Hepatocyte (in vitro differentiated cells): ENCODE measurements at regions not wholly inside any gene's neighbourhood (a gene's known extent, or its start where the extent isn't known, plus 50 kb on each side); places are given as distances from the start of the nearest gene placed in this dataset.

Experiments
- EZH2 ChIP-seq: fragments of 200-600 bp; sonication (generic); IDR thresholded peaks from 2 replicates; pipeline ENCODE4 v1.6.1; 2016; ENCODE audit warnings: antibody characterized with exemption, mild to moderate bottlenecking, borderline replicate concordance
- EZH2phosphoT487 ChIP-seq: fragments of 200-600 bp; sonication (generic); IDR thresholded peaks from one replicate; pipeline ENCODE4 v1.6.1; 2018; ENCODE audit warnings: antibody characterized with exemption, mild to moderate bottlenecking, low read depth, moderate library complexity; ENCODE audit not compliant: unreplicated experiment, severe bottlenecking
- TF ChIP-seq, protein P1 (sequence below): fragments of 200-600 bp; sonication (generic); IDR thresholded peaks from 2 replicates; pipeline ENCODE4 v1.5.1; 2016; ENCODE audit warnings: antibody characterized with exemption, mild to moderate bottlenecking; ENCODE audit not compliant: poor library complexity

DNA sequence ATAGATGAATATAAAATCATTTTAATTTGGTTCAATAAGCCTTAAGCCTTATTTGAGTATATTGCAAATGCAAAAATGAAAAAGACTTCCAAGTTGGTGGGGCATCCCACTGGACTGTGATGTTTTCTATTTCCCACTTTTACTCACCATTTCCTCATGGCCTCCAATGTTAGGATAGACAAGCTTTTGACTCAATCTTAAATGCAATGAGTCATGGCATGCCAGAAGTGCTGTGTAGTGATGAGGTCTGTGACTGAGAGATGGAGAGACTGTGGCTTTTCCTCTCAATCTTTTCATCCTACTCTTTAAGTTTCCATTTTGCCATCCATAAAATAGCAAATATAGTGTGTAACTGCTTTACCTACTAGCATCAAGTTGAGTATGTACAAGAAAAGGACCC, 1401.2 kb upstream of the CELF4 start:
- TF ChIP-seq, protein P1, sequence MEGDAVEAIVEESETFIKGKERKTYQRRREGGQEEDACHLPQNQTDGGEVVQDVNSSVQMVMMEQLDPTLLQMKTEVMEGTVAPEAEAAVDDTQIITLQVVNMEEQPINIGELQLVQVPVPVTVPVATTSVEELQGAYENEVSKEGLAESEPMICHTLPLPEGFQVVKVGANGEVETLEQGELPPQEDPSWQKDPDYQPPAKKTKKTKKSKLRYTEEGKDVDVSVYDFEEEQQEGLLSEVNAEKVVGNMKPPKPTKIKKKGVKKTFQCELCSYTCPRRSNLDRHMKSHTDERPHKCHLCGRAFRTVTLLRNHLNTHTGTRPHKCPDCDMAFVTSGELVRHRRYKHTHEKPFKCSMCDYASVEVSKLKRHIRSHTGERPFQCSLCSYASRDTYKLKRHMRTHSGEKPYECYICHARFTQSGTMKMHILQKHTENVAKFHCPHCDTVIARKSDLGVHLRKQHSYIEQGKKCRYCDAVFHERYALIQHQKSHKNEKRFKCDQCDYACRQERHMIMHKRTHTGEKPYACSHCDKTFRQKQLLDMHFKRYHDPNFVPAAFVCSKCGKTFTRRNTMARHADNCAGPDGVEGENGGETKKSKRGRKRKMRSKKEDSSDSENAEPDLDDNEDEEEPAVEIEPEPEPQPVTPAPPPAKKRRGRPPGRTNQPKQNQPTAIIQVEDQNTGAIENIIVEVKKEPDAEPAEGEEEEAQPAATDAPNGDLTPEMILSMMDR, result no peak
- TF ChIP-seq EZH2, result no peak
- no peak for TF ChIP-seq EZH2phosphoT487
